GM21723 (cell line): ENCODE measurements at regions not wholly inside any gene's neighbourhood (a gene's known extent, or its start where the extent isn't known, plus 50 kb on each side); places are given as distances from the start of the nearest gene placed in this dataset.

Source experiments
- ATAC-seq: cut with Tn5 transposase; IDR thresholded peaks from one replicate; pipeline ENCODE4 v1.9.1; 2021; ENCODE audit warnings: mild to moderate bottlenecking, moderate library complexity; ENCODE audit not compliant: unreplicated experiment

DNA sequence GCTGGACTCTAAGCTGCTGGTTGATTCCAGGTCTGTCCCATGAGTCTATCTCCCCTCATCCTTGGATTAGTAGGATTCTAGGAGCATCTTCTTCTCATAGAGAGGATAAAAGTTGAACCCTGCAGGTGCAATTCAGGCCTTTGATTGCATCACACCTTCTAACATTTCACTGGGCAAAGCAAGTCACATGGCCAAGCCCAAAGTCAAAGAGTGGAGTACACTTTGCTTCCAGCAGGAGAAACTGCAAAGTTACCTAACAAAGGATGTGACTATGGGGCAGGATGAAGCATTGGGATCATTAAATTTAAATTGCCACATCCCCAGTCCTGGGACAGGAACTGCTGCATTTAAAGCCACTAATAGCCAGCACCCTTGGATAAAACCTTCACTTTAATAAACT lies 51.0 kb upstream of the EGFLAM start:
- ATAC-seq = no peak

DNA sequence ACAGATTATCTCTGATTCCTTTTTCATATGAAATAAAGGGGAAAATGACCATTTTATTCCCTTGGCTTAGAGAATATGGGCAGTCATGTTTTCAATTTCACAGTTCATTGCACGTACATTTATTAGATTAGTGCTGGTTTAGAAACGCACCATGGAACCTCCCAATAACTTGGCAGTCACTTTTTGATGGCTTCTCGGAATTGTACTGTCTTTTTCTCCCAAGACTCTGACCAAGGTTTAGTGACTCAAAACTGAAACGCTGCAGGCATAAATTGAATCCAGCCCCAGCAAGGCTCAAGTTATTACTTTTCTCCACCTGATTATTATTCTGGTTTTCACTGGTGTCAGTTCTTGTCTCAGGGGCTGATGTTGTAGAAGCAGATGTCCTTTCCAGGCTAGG lies 55.6 kb upstream of the EGFLAM start:
- ATAC-seq = no peak

DNA sequence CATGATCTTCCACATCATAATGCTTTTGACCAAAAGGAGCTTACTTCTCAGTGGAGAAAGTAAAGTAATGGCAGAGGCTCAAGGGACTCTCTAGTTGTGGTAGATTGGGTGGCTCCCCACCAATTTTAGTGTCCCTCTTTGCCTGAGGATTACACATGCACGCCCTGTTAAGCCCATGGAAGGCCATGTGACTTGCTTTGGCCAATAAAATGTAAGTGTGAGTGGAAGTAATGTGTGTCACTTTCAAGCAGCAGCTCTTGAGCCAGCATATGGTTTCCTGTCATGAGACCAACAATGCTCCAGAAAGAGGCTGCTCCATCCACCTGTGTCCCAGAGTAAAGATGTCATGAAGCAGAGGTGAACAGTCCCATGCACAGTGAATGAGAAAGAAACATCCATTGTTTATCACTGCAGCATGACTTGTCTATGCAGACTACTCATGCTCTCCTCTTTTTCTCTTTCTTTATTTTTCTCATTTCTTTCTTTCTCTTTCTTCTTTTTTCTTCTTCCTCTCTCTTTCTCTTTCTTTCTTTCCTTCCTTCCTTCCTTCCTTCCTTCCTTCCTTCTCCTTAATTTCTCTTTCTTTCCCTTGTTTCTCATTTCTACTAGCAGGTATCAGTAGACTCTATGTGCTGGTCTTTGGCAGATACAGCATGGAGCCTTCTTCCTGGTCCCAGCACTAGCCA lies 57.3 kb upstream of the EGFLAM start:
- ATAC-seq = no peak

DNA sequence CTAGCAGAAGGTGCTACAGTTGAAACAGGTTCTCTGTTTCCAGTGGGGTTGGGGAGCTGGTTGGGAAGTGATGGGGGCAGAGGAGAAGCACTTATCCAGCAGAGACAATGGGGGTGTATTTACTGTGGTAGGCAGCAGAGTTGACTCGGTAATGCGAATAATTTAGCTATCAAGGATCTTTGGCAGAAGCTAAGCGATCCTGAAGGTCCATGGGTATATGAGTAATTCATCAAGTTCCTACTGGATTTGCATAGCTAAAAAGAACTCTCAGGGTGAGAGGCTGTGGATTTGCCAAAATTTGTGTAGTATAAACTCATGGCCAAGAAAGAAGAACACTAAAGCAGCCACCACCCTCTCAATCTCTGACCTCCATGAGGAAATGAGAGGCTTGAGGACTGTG lies 61.2 kb upstream of the EGFLAM start:
- no peak for ATAC-seq

DNA sequence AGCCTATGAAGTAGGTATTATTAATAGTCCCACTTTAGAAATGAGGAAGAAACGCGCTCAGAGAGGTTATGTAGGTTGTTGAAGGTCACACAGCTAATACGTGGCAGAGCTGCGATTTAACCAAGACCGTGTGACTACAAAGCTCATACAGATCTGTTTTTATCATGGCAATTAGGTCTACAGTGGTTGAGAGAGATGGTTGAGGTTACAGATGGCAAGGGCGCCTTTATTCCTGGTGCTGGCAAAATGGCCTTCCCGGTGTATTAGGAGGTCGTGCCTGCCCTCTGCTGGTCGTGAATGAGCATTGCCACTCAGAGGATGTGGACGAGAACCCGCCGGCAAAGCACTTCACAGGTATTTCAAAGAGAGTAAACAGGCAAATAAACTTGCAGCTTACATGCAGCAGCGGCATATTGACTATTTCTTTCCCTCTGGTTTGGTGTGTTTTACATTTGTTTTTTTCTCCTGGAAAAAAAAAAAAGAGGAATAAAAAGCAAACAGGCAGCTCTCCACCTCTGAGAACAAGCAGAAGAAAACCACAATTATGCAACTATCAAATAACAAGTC lies 65.3 kb upstream of the EGFLAM start:
- ATAC-seq = no peak

DNA sequence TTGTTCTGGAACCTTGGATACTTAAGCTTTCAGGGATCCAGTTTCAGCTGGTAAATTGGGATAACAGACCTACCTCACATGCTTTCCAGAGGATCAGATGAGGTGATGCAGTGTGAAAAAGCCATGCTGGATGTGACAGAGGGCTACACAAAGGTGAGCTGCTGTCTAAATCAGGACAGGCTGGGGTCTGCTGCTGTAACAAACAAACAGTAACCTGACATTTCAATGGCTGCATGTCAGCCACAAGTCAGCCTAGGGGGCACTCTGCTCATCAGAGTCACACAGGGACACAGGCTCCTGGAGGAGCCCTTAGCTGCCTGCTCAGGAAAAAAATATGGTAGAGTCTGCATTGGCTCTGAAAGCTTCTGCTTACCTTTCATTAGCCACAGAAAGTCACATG lies 66.7 kb upstream of the EGFLAM start:
- ATAC-seq = no peak

DNA sequence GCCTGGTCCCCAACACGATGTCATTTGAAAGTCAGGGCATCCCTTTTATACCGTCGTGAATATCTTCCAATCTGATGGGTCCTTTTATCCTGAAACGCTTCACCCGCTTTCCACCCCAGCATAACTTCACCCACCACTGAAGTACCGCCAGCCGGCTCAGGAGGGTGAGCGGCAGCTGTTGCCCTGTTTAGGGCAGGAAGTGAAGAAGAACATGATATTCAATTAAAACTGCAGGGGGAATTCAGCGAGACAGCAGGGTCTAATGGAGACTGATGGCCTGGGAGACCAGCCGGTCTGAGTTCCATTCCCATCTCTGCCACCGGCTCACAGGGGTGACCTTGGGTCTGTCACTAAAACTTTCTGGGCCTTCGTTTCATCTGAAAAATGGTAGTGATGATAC lies 68.2 kb upstream of the EGFLAM start:
- ATAC-seq = no peak

DNA sequence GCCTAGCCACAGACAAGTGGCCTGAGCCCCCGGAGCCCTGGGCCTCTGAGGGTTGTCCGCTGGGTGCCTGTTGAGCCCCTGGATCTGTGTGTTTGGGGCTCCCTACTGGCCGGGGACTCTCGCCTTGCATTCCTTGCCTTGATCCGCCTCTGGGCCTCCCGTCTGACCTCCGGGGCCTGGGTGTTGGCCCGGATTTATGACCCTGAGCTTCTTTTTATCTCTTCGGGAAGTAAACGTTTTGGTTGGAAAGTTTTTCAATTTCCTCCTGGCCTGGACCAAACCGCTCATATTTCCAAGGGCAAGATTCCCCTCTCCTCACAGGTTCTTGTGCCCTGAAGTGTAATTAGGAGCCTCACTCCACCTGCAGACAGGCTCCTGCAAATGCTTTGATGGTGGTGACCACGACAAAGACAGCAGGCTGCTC lies 69.3 kb upstream of the EGFLAM start:
- ATAC-seq = no peak

DNA sequence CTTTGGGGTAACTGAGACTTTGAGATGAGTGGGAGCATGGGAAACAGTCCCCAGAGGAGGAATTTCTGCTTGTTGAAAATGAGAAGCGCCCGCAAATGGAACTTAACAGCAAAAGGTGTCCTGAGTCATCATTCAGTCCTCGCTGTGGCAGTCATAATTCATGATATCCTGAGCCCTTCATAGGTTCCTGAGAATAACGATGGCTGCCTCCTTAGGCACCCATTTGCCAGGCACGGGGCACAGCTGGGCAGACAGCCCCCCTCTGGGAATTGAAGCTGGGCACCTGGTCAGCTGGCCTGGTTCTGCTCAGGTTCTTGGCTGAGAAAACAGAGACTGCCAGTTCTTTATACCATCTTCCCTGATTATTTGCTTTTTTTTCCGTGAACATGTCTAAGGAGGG lies 69.8 kb upstream of the EGFLAM start:
- ATAC-seq = no peak

DNA sequence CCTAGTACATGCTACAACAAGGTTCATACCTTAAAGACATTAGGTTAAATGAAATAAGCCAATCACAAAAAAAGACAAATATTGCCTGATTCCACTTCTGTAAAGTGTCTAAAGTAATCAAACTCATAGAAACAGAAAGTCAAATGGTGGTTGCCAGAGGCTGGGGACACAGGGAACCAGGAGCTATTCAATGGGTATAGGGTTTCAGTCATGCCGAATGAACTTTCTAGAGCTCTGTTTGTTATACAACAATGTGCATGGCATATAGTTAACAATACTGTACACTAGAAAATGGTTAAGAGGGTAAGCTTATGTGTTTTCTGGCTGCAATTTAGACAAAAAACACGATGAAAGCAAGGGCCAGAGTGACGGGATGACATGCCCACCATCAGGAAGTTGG lies 70.8 kb upstream of the EGFLAM start:
- no peak for ATAC-seq

DNA sequence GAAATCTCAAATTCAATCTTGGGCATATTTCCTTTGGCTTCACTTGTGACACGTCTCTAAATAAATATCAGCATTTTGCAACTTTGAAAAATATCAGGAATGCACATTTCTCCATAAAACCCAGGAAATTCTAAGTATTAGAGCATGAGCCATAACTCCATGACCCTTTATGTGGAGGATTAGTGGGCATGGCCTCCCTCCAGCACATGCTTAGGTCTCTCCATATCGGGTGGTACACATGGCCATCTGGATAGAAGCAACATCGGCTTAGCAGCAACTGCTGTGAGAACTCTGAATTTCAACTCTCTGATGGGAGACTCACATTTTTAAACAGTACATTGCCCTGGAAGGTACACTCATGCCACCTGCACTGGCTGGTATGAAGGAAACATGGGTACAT lies 73.7 kb upstream of the EGFLAM start:
- ATAC-seq = no peak

DNA sequence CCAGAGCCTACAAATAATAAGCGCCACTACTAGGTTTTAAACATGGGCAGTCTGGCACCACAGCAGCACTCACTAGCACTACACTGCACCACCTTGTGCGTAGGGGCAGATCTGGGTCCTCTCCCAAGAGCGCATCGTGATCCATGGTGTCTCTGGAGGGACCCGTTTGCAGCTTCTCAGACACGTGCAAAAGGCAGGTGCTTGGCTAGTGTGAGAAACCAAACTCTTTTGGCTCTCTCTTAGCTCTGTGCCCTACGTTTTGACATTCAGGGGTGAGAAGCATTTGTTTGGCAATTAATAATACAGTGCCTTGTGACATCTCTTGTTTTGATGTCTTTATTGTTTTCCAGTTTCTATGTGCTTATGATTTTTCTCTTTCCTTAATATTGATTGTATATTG lies 75.4 kb upstream of the EGFLAM start:
- ATAC-seq = no peak

DNA sequence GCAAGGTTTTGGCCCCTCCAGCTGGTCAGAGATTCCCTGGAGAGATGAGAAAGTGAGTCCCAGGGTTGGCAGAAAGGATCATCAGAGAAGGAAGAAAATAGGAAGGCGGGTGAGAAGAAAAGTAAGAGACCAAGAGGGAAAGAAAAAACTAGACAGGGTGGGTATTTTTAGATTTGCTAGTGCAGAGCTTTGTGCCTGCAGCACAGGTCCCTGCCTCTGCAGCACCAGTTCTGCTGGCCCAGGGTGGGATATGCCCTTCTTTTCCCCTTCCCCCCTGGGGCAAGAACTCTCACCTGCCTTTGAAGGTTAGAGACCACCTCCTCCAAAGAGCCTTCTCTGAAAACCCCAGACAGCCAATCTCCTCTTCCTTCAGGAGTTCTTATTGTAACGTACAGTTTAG lies 90.3 kb upstream of the EGFLAM start:
- ATAC-seq = no peak

DNA sequence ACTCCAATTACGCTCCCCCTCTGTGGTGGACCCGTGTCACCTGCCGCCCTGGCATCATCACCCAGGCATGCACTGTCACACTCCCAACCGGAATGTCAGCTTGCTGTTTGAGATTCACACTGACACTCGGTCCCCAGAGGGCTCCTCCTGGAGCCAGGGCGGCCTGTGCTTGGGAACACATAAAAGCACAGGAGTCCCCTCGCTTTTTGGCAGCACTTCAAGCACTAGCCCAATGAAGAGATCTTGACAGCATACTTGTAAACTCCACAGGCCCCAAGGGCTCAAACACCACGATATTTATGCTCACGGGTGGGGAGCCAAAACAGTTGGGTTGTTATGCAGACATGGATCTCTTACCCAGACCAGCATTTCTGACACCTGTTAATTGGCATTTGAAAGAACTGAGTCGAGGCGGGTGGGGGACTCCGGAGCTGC lies 90.8 kb upstream of the EGFLAM start:
- no peak for ATAC-seq

DNA sequence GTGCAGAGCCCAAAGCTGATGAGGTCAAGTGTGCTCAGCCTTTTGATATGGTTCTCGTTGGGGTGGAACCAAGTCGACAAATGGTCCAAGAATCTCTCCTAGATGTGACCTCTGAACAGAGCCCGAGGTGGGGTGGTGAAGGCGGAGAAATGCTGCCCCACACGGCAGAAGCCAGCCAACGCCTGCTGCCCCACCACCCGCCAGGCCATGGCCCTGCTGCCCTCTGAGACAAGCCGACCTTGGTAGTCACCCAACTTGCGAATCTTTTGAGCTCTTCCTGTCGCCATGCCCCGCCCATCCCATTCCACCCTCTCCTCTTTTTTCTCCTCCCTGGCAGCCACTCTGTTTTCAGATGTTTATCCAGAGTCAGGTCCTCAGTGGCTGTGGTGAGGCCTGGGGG lies 91.5 kb upstream of the EGFLAM start:
- no peak for ATAC-seq

DNA sequence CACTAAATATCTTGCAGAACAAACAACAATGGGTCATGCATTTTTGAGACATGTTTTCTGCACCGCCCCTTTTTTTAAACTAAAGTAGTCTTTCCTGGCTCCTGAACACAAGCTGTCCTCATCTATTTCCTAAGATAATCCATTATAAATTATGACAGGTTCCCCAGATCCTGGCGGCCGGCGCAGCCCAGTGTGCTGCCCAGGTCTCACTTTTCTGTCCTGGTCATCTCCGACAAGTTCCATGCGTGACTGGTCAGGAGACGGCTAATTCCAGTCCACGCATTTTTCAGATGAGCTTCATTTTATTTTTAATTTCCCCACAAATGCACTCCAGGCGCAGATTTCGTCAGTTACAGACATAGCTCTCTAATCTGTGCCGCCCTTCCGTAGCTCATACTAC lies 92.9 kb upstream of the EGFLAM start:
- no peak for ATAC-seq

DNA sequence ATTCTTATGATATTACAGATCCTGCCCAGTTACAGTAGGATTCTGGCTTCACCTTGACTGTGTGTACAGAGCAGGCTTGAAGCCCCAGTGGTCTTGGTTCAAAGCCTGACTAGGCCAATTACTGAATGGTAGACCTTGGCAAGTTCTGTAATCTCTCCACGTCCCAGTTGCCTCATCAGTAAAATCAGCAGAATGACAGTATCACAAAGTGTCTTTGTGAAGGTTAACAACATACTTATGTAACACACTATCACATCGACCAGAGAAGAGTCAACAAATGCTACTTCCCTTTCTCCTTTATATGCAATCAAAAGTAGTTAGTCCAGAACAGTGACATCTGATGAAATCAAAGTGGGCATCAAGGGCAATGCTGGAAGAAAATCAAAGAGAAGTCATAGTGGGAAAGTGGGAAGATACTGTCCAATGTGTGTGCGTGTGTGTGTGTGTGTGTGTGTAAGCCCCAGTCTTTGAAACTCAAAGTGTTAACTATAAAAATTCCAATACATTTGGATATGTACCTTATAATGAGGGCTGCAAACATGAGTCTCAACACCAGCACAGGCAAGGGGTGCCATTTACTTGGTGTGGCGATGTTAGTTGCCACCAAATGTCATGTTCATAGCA lies 93.5 kb upstream of the EGFLAM start:
- no peak for ATAC-seq

DNA sequence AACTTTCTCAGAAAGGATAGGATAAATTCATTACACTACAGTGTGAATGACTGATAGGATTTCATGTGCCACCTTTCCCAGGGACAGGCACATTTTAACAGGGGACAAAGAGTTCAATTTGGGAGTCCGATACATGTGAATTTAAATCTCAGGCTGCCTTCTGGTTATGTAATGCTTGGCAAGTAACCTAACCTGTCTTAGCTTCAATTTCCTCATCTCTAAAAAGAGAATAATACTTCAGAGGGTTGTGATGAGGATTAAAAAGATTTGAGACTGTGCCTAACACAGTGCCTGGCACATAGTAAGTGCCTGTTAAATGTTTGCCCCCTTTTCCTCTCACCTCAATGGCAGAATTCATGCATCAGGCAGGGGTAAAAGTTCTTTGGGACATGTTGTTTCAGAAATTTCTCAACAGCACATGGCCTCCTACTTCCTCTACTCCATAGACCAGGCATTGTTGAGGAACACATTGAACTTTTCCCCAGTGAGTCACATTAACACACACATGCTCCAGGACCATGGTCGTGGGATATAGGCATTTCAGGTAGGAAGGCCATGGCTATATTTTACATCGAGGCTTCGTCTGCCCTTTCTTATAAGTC lies 94.6 kb upstream of the EGFLAM start:
- ATAC-seq = no peak

DNA sequence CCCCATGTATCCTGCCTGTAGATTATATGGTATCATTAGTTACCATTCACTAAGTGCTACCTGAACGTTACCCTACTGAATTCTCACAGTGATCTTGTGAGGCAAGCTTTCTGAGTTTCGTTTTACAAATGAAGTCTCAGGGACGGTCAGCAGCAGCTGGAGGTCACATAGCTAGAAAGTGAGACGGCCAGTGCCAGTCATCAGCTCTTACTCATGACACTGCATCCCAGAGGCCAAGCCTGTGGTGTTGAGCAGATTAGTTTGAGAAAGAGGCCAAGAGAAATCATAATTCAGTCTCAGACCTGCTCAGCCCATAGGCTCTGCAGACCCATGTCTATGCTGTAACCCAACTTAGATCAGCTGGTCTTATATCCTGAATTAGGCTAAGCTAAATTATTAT lies 95.7 kb upstream of the EGFLAM start:
- ATAC-seq = no peak

DNA sequence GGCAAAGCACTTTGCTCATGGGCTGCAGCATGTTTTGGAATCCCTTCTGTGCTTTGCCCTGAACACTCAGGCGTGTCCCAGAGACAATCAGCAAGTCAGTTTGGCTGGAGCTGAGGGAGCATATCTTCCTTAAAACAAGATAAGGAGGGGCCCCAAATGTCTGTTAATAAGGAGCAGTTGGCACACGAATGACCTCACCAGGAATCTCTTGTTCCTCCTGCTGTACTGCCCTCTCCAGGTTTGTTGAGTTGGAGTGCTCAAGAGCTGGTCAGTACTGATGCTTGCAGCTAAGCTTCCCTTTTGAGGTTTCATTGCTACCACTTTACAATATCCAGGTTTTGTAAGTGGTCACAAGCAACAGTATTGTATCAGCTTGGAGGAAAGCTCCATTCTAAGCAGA lies 101.3 kb upstream of the EGFLAM start:
- ATAC-seq = no peak

DNA sequence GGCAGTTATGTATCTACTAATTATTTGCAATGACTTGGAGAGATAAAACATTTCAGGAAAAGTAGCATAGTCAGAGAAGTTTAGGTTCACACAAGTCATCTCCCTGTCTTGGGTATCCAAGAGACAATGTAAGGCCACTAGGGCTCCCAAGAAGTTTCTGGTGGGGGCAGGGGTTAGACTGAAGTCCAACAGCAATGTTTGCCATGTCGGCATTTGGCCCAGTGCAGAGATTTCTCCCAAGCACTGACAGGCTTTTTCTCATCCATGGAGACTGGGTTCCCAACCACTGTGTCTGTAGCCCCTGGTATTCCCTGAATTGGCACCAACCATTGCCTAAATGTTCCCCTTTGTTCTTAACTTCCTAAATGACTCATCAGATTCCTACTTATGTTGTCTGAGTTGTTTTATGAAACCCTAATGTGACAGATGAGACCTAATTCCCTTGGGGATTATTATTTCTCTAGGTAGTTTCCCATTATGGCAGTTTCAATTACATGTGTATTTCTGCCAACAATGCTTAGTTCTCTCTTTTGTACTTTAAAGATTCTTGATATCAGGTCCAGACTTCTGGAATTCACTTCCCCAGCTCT lies 103.6 kb upstream of the EGFLAM start:
- no peak for ATAC-seq

DNA sequence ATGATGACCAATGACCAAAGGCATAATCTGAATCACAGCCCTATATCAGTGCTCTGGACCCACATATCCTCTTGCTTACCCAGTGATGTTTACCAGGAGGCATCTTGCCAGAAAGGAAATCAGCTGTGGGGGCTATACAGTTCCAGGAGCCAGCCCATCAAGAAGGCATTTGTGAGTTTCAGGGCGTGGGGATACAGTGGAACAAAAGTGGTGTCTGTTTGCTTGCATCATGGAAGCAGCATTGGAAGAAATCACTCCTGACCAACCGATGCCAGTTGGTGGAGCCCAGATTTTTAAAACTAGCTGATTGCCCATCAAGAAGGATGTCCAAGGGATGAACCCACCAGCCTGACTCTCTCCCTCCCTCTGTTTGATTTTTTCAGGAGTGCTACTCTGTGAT lies 106.5 kb upstream of the EGFLAM start:
- ATAC-seq = no peak
